Glomerular endothelial cell (primary cell): ENCODE measurements at regions not wholly inside any gene's neighbourhood (a gene's known extent, or its start where the extent isn't known, plus 50 kb on each side); places are given as distances from the start of the nearest gene placed in this dataset.

Experiments
- DNase-seq: peaks from one replicate; pipeline ENCODE4 v3.0.0-alpha.2; 2011; ENCODE audit warnings: low read depth, low spot score; ENCODE audit errors: extremely low read depth

DNA sequence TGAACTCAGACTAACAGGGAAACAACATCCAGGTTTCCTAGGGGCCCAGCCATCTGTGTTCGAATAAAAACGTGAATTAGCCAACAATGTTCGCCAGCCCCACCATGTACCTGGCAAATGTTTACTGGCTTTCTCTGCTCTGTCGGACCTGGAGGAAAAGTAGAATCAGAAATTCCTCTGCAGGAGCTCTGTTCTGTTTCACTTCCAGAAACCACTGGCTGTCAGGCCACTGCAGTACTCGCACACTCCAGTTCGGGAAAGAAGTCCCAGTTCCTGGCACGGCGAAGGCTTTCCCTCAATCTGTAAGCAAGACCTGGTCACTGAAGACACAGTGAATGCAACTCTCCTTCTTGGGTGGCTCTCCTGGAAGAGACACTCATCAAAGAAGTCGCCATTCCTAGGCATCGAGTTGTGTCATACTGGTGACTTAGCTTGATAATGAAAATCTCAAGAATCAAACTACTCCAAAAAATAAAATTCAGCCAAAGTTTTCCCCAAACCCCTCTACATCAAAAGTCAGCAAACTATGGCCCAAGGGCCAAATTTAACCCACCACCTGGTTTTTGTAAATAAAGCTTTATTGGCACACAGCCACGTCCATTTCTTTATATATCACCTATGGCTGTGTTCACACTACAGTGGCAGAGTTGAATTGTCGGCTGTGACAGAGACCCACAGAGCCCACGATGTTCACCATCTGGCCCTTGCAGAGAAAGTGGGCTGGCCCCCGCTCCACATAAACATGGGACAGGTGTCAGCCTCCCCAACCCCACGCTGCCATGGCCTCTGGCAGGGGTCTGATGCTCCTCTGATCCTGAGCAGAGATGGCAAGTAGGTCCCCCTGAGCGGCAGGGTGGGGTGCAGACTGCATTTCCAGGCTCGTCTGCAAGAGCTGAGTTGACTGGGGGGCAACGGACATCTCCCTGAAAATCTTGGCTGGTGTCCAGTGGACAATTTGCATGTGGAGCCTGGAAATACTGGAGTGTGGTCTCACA, 189.2 kb upstream of the DIO3 start:
- DNase-seq: no peak

DNA sequence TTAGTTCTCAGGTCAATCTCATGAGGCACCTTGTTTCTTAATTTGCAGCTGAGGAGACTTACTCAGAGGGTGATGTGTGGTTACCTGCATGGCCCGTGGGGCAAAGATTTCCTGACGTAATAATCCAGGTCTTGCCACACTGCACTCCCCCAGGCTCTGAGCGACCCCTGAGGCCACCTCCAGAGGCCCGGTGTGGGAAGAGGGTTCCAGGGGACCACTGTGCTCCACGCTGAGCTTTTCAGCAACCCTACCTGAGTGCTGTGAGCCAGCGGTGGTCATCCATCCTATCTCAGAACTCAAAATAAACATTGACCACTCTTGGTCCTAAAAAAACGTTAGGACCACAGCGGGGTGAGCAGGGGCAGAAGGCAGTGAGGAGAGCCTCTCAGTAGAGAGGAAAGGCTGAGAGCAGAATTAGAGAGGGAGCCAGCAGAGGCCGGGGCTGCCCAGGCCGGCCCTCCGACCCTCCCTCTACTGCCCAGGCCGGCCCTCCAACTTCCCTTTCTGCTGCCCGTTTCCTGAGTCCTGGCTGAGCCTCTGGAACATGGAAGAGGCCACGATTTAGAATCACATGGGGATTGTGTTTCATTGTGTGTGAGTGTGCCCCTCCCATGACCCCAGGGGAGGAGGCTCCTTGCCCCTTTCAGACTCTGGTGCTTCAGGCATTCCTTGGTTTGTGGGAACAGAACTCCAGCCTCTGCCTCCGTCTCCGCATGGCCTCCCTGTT, 188.2 kb upstream of the DIO3 start:
- no peak for DNase-seq

DNA sequence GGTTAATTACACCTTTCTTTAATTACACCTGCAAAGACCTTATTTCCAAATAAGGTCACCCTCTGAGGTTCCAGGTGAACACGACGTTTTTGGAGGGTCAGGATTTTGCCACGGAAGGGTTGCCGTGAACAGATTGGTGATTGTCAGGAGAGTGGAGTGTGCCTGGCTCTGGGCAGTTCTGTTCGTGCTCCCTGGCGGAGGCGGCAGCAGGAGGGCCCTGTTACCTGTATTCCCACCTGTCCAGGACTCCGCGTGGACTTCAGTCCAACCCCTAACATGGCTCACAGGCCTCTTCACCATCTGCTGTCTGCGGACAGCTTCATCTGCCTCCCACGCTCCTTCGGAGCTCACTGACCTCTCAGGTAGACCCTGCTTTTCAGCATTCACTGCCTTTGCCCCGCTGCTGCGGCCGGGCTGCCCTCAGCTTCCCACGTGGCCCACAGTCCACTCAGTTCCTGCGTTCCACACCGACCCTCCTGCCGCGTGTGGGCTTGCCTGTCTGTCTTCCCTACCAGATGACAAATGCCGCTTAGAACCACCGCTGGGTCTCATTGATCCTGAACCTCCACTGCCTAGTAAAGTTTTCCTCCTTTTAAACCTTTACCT, 187.5 kb upstream of the DIO3 start:
- DNase-seq: no peak

DNA sequence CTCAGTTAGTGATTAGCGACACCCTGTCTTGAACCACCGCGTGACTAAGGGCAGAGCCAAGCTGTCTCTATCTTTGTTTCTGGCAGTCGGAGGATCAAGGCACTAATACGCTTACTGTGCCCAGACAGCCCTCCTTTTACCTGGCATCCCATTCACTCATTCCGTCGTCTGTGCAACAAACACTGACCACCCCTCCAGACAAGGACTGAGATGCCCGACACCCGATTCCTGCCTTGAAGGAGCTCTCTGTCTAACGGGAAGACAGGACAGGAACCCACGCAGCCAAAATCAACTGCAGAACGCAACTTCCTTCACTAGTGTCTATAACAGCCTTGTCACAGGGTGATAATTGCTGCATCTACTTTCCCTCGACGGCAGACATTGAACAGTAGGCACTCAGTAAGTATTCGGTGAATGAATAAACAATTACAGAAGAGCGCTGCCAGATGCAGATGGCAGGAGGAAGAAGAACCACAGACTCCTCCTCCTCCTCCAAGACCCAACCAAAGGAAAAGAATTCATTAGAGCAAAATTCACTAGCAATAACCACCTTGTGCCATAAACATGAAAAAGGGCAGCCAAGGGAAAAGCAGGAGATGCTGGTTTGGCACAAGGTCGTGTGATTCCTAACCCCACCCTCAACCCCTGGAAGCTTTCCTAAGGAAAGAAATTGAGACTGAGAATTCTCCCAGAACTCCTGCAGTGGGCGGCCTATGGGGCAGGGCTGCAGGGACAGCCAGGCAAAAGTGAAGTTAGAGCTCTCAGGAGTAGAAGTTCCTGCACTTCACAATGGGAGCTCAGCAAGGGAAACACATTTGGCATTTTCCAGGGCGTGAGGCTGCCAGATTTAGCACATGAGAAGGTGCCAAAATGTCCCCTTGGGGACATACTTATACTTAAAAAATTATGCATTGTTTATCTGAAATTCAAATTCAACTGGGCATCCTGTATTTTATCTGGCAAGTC, 186.6 kb upstream of the DIO3 start:
- no peak for DNase-seq

DNA sequence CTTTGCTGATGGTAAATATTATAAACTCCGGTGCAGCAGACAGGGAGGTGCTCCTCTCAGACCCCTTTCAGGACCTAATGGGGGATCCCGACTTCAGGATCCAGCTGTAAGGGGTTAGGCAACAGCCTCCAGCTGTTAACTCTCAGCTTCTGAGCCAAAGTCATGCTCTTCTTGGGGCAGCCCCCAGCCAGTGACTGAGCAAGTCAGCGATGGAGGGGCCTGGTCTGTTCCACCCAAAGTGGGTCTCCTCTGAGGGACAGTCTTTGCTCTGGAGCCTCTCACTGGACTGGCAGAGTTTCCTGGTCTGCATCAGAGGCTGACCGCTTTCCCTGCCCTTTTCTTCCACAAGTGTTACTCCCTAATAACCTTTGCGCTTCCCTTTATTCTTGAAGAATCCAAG, 184.2 kb upstream of the DIO3 start:
- DNase-seq: no peak

DNA sequence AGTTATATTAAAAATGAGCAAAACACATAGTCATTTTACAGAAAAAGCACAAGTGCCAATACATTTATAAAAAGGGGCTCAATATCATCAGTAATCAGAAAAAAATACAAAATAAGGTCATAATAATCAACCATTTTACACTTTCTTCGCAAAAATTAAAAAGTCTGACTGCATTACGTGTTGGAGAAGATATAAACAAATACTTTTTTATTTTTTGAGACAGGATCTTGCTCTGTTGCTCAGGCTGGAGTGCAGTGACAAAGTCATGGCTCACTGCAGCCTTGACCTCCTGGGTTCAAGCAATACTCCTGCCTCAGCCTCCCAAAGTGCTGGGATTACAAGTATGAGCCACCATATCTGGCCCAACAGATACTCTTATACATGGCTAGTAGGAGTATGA, 181.5 kb upstream of the DIO3 start:
- DNase-seq: no peak

DNA sequence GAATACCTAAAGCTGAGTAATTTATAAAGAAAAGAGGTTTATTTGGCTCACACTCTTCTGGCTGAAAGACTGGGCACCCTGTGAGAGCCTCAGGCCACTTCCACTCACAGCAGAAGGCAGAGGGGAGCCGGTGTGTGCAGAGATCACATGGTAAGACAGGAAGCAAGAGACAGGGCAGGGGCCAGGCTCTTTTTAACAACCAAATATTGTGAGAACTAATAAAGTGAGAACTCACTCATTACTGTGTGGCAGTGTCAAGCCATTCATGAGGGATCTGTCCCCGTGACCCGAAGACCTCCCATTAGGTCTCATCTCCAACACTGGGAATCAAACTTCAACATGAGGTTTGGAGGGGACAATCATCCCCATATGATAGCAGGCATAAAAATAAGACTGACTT, 180.8 kb upstream of the DIO3 start:
- no peak for DNase-seq

DNA sequence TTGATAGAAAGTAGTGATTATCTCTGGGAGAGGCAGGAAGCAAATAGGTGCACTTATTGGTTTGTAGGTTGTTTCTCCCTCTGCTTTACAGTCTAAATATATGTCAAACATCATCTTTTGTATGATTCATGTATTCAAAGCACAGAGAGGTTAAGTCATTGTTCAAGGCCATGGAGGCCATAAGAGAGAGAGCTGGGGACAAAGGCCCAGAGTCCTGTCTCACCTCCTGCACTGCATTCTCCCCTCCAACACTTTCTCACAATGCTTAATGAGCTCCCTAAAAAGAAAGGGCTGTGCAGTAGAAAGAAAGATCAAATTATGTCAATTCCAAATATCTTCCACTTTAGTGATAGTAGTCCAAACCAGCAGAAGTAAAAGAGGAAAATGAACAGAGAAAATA, 180.4 kb upstream of the DIO3 start:
- no peak for DNase-seq

DNA sequence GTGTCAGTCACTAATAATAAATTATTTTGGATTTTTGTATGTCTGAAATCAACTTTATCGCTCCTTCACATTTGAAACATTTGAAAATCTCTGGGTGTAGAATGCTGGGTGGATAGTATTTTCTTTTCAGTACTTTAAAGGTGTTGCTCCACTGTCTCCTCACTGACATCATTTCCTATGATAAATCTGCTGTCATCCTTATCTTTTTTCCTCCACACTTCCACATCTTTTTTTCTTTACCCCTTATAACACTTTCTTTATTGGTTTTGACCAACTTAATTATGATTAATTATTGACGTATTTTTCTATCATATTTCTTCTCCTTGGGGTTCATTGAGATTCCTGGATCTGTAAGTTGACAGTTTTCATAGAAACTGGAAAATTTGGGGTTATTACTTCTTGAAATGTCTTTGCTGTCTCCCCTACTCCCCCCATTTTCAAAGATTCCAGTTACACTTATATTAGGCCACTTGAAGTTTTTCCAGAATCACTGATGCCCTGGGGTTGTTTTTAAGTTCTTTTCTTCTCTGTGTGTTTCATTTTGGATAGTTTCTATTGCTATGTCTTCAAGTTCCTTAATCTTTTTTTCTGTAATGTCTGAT, 177.5 kb upstream of the DIO3 start:
- no peak for DNase-seq

DNA sequence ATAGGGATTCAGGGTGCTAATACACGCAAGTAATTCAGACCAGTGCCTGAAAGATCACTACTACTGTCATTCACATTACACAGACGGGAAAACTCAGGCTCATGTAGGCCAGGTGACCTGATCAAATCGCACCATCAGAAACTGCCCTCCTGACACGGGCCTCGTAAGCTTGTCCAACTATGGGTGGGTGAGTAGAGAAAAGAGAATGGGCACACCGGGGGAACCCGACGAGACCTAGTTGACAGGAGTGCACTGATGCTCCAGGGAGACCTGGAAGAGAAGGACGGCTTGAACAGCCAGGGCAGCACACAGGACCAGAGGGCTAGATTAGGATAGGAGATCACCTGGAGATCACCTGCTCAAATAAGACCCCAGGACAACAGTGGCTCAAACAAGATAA, 166.9 kb upstream of the DIO3 start:
- DNase-seq: no peak

DNA sequence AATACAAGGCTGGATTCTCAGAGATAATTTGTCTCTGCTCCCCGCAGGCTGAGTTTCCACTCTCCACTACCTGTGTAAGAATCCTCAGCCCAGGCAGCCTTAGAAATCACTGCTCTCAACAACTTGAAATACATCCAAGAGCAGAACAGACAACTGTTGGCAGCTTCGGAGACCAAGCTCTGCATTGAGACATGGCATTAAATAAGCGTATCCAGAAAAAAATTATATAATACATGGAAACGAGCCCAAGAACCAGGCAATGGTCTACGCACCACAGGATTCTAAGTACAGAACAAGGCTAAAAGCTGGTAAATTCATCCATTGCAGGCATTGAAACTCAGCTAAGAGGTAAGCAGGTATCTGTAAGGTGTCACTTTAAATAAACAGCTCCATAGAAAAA, 165.5 kb upstream of the DIO3 start:
- DNase-seq: no peak

DNA sequence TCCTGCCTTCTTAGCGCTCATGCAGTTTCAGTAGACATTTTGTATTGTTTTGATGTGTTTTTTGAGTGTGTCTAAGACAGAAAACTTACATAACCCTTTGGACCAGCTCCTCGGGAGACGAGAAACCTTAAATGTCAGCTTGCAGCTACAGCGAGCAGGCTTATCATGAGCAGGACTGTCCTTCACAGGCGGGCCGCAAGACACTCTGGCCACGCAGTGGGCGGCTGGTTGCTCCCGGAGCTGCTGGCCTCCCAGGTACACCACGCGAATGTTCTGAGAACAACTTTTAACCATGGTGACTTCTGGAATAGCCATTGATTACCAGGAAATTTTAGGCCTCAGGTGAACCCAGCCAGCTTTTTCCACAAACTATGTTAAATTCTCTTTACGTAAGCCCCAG, 164.1 kb upstream of the DIO3 start:
- no peak for DNase-seq

DNA sequence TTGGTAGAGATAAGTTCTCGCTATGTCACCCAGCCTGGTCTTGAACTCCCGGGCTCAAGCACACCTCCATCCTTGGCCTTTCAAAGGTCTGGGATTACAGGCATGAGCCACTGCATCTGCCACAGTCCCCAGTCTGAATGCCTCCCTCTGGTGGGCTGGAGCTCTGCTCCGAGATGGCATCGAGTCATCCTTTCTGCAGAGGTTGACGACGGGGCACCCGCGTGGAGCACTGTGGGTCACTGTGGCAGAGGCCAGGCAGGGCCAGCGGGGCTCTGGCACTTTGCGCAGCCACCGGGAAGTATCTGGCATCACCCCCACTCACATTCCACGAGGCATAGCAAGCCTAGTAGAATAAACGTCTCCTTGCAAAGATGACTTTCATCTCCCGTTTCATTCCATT, 163.3 kb upstream of the DIO3 start:
- no peak for DNase-seq

DNA sequence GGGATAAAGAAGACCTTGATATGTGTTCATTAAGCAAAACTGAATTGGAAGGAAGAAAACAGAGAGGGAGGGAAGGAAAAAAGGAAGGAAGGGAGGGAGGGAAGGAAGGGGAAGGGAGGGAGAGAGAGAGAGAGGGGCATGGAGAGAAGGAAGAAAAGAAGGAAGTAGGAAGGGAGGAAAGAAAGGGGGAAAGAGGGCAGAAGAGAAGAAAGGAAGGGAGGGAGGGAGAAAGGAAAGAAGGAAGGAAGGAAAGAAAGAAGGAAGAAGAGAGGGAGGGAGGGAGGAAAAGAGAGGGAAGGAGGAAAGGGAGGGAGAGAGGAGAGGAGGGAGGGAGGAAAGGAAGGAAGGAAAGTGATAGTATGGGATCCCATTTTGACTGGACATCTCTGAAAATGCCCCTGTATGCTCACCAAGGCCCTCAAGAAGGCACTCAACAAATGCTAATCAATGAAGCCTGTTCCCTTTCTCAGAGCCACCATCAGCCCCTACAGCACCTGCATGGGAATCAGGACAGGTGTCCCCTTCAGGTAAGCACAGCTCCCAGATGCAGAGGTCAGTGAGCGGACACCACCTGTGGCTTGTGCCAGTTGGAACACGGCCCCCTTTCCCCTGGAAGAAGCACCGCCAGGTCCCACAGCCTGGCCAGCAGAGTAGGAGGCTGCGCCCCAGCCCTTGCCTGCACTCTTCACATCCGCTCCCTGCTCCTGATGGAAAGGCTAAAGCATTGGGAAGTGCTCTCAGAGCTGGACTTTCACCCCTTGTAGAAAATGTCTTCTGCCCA, 161.4 kb upstream of the DIO3 start:
- no peak for DNase-seq

DNA sequence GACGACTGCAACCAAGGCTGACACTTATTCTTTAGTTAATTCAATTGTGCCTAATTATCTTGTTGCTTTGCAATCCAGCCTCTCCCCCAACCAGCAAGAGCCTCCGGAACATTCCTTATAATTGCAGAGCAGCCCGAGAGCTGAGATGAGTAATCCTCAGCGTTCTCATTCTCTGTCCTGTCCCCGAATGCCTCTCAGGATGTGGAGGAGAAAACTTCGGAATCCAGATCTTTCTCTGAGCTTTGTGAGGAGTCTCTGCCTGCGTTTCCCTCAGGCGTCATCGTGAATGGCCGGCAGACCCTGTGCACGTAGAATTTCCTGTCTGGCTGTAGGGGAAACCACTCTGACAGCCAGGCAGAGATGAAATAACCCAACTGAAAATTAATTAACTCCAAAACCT, 160.5 kb upstream of the DIO3 start:
- no peak for DNase-seq

DNA sequence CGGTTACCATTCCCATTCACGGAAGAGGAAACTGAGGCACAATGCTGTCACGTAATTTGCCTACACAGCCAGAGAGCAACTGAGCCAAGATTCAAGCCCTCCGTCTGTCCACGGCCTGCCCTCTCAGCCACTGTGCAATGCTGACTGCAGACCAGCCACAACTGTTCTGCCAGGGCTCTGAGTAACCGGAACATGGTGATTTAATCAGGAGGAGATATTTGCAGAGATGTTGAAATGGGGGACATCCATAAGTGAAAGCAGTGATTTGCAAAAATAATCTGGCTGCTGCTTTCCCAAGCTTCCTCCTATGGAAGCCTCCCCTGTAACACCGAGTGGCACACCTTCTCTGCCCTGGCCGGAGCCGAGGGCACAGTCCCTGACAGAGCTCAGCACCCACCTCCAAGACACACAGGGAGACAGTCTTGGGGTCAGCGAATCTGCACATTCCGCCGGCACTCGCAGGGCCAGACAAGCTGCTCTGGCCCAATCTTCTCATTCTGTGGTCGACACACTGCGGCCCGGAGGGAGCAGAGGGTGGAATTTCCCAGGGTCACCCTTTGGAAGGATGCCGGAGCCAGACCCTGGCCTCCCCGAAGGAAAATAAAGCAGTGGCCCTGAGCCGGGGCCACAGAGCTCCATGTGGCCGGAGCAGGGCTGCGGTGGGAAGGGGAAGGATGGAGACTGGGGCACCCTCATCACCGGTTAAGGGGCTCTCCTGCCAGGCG, 158.2 kb upstream of the DIO3 start:
- no peak for DNase-seq

DNA sequence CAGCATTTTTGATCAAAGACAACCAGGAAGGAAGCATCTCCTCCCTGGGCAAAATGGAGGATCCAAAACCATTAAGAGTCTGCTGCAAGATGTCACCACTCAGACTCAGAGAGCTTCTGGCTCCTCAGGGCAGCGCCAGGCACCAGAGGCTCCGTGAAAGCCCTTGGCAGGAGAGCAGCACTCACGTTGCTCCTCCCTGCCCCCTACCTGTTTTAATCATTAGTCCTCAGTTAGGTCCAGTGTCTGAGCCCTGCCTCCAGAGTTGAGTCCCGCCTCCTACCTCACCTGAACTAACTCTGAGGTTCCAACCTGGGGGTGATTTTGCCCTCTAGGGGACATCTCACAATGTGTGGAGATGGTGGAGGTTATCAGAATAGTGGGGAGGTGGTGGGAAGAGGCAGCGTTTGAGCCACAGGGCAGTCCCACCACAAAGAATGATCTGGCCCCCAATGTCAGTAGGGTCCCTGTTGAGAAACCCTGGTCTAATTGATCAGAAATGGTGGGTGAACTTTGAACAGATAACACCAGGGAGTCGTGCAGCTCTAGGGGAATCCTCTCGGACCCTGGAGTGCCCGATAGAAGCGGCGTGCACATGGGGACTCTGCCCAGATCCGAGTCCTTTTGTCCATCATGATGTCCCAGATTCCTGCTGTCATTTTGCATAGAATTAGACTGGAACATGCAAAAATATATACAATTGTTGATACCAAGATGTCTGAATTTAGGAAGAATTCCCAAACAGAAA, 156.7 kb upstream of the DIO3 start:
- DNase-seq: no peak
